Liver (tissue), 8 donors: ENCODE measurements at regions not wholly inside any gene's neighbourhood (a gene's known extent, or its start where the extent isn't known, plus 50 kb on each side); places are given as distances from the start of the nearest gene placed in this dataset.

ENCODE experiments used
- DNase-seq: peaks from one replicate; pipeline ENCODE4 v3.0.0-alpha.2; 2017; ENCODE audit warnings: low spot score
- H3K27ac ChIP-seq, 2 donors: one replicate each; pipeline ENCODE4 v1.7.0; 2013; ENCODE audit warnings: inconsistent platforms in 2 of 2, low read length in 2 of 2, control low read depth in 1 of 2, low read depth in 1 of 2, mild to moderate bottlenecking in 1 of 2
- H3K27me3 ChIP-seq, 4 donors: one replicate each; pipeline versions ENCODE4 v1.6.1 to v1.7.0; 2013; ENCODE audit warnings: low read length in 3 of 4, inconsistent platforms in 1 of 4, mild to moderate bottlenecking in 1 of 4, moderate library complexity in 1 of 4; ENCODE audit not compliant: control insufficient read depth in 4 of 4, insufficient read depth in 4 of 4
- H3K36me3 ChIP-seq, 4 donors: one replicate each; pipeline versions ENCODE4 v1.6.1 to v1.7.0; 2013; ENCODE audit warnings: low read length in 3 of 4, mild to moderate bottlenecking in 3 of 4, low read depth in 1 of 4, moderate library complexity in 1 of 4; ENCODE audit not compliant: control insufficient read depth in 4 of 4, insufficient read depth in 3 of 4
- H3K4me1 ChIP-seq, 4 donors: one replicate each; pipeline versions ENCODE4 v1.6.1 to v1.7.0; 2013; ENCODE audit warnings: low read length in 3 of 4, mild to moderate bottlenecking in 3 of 4, moderate library complexity in 1 of 4; ENCODE audit not compliant: control insufficient read depth in 4 of 4, insufficient read depth in 4 of 4
- H3K4me3 ChIP-seq, 3 donors: one replicate each; pipeline versions ENCODE4 v1.6.1 to v1.7.0; 2013; ENCODE audit warnings: low read length in 3 of 3, control low read depth in 1 of 3, low read depth in 1 of 3, mild to moderate bottlenecking in 1 of 3
- H3K9ac ChIP-seq, 2 donors: one replicate each; pipeline ENCODE4 v1.7.0; 2013; ENCODE audit warnings: low read length in 2 of 2, mild to moderate bottlenecking in 2 of 2, moderate library complexity in 2 of 2, control low read depth in 1 of 2, low read depth in 1 of 2
- H3K9me3 ChIP-seq, 4 donors: one replicate each; pipeline versions ENCODE4 v1.6.1 to v1.7.0; 2013; ENCODE audit warnings: low read length in 3 of 4; ENCODE audit not compliant: control insufficient read depth in 4 of 4
- EGR1 ChIP-seq, 2 donors: IDR thresholded peaks; 2 replicates each; pipeline ENCODE4 v1.6.1; 2016 to 2018; ENCODE audit warnings: antibody characterized with exemption in 2 of 2, low read depth in 2 of 2
- GABPA ChIP-seq, 2 donors: IDR thresholded peaks in 1 of 2; conservative IDR thresholded peaks in 1 of 2; 2 replicates each; pipeline ENCODE4 v1.6.1; 2016; ENCODE audit warnings: antibody characterized with exemption in 2 of 2, mild to moderate bottlenecking in 1 of 2, moderate library complexity in 1 of 2
- HNF4A ChIP-seq, 2 donors: conservative IDR thresholded peaks; 2 replicates each; pipeline ENCODE4 v1.6.1; 2016; ENCODE audit warnings: antibody characterized with exemption in 2 of 2, mild to moderate bottlenecking in 2 of 2
- NR2F2 ChIP-seq: IDR thresholded peaks from 2 replicates; pipeline ENCODE4 v1.6.1; 2016; ENCODE audit warnings: antibody characterized with exemption
- RAD21 ChIP-seq, 2 donors: IDR thresholded peaks; 2 replicates each; pipeline ENCODE4 v1.6.1; 2016; ENCODE audit warnings: antibody characterized with exemption in 2 of 2, mild to moderate bottlenecking in 2 of 2
- RXRA ChIP-seq, 2 donors: IDR thresholded peaks; 2 replicates each; pipeline ENCODE4 v1.6.1; 2017 to 2018; ENCODE audit warnings: antibody characterized with exemption in 2 of 2, mild to moderate bottlenecking in 1 of 2
- SP1 ChIP-seq: IDR thresholded peaks from 2 replicates; pipeline ENCODE4 v1.6.1; 2018; ENCODE audit warnings: antibody characterized with exemption, mild to moderate bottlenecking
- TAF1 ChIP-seq: conservative IDR thresholded peaks from 2 replicates; pipeline ENCODE4 v1.6.1; 2016; ENCODE audit warnings: antibody characterized with exemption, mild to moderate bottlenecking
- YY1 ChIP-seq: IDR thresholded peaks from 2 replicates; pipeline ENCODE4 v1.6.1; 2016; ENCODE audit warnings: antibody characterized with exemption, mild to moderate bottlenecking
- ZBTB33 ChIP-seq: IDR thresholded peaks from 2 replicates; pipeline ENCODE4 v1.6.1; 2016; ENCODE audit warnings: antibody characterized with exemption
- WGBS: extraction: QIAGEN DNeasy Blood & Tissue Kit; methylation state at CpG from one replicate; pipeline ENCODE4 v1.1.7; 2013; 5-methylcytosine and 5-hydroxymethylcytosine counted together
- TF ChIP-seq, protein P1 (sequence below): IDR thresholded peaks from 2 replicates; pipeline ENCODE4 v1.6.1; 2016; ENCODE audit warnings: antibody characterized with exemption
- TF ChIP-seq, protein P2 (sequence below): fragments of 150-350 bp; IDR thresholded peaks from 2 replicates; pipeline ENCODE4 v1.5.1; 2017; ENCODE audit warnings: improper control_type of control experiment, low read depth, low read length; ENCODE audit not compliant: missing input control
- TF ChIP-seq, protein P3 (sequence below): IDR thresholded peaks from 2 replicates; pipeline ENCODE4 v1.6.1; 2016; ENCODE audit warnings: antibody characterized with exemption, mild to moderate bottlenecking
- donor health status: healthy.
- donor health status: healthy.
- donor health status: healthy.
- donor health status: healthy.
- donor health status: healthy.

- H3K27ac ChIP-seq: peak overlapping the region; percentile 0 to 75
These were observed 228.3 kb downstream of the FOXO1 start for GRCh38 chr13:40438022-40438680.

GRCh38 chr13:40438999-40439797 lies 227.2 kb downstream of the FOXO1 start:
- peak overlapping the region in 1 of 2 donors; percentile 70 for H3K9ac ChIP-seq
- WGBS: 46% methylated on average over 12 of the region's 12 CpGs
- H3K4me1 ChIP-seq: peaks cover 16 to 44% (median 36%) of the 10 kb centered on the region in 4 donors
- H3K27me3 ChIP-seq: no peaks in the 10 kb centered on the region
- DNase-seq: no peak
- no peaks in the 10 kb centered on the region for H3K36me3 ChIP-seq
- peak overlapping the region in 1 of 3 donors; percentile 6 for H3K4me3 ChIP-seq
- peak in 1 of 2 donors; percentile 8 for TF ChIP-seq HNF4A (conservative IDR thresholded peaks at IDR 0.05)
- TF ChIP-seq SP1: peak; percentile 46
- peak; percentile 14 to 20 for TF ChIP-seq RAD21 (IDR thresholded peaks at IDR 0.05)
- peak; percentile 59 for TF ChIP-seq NR2F2
- TF ChIP-seq, protein P1, sequence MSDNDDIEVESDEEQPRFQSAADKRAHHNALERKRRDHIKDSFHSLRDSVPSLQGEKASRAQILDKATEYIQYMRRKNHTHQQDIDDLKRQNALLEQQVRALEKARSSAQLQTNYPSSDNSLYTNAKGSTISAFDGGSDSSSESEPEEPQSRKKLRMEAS: no peak
- peak; percentile 48 to 66 for TF ChIP-seq RXRA (IDR thresholded peaks at IDR 0.05)
- TF ChIP-seq, protein P2, sequence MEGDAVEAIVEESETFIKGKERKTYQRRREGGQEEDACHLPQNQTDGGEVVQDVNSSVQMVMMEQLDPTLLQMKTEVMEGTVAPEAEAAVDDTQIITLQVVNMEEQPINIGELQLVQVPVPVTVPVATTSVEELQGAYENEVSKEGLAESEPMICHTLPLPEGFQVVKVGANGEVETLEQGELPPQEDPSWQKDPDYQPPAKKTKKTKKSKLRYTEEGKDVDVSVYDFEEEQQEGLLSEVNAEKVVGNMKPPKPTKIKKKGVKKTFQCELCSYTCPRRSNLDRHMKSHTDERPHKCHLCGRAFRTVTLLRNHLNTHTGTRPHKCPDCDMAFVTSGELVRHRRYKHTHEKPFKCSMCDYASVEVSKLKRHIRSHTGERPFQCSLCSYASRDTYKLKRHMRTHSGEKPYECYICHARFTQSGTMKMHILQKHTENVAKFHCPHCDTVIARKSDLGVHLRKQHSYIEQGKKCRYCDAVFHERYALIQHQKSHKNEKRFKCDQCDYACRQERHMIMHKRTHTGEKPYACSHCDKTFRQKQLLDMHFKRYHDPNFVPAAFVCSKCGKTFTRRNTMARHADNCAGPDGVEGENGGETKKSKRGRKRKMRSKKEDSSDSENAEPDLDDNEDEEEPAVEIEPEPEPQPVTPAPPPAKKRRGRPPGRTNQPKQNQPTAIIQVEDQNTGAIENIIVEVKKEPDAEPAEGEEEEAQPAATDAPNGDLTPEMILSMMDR: no peak
- TF ChIP-seq TAF1: no peak
- TF ChIP-seq, protein P3, sequence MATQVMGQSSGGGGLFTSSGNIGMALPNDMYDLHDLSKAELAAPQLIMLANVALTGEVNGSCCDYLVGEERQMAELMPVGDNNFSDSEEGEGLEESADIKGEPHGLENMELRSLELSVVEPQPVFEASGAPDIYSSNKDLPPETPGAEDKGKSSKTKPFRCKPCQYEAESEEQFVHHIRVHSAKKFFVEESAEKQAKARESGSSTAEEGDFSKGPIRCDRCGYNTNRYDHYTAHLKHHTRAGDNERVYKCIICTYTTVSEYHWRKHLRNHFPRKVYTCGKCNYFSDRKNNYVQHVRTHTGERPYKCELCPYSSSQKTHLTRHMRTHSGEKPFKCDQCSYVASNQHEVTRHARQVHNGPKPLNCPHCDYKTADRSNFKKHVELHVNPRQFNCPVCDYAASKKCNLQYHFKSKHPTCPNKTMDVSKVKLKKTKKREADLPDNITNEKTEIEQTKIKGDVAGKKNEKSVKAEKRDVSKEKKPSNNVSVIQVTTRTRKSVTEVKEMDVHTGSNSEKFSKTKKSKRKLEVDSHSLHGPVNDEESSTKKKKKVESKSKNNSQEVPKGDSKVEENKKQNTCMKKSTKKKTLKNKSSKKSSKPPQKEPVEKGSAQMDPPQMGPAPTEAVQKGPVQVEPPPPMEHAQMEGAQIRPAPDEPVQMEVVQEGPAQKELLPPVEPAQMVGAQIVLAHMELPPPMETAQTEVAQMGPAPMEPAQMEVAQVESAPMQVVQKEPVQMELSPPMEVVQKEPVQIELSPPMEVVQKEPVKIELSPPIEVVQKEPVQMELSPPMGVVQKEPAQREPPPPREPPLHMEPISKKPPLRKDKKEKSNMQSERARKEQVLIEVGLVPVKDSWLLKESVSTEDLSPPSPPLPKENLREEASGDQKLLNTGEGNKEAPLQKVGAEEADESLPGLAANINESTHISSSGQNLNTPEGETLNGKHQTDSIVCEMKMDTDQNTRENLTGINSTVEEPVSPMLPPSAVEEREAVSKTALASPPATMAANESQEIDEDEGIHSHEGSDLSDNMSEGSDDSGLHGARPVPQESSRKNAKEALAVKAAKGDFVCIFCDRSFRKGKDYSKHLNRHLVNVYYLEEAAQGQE: no peak
- no peaks in the 10 kb centered on the region for H3K9me3 ChIP-seq
- H3K27ac ChIP-seq: peak overlapping the region; percentile 62 to 75

More at GRCh38 chr13:40438022-40438680, 228.3 kb downstream of the FOXO1 start:
- H3K4me1 ChIP-seq: peaks cover 16 to 44% (median 36%) of the 10 kb centered on the region in 4 donors
- H3K9ac ChIP-seq: no peak overlapping the region
- H3K9me3 ChIP-seq: no peaks in the 10 kb centered on the region
- no peaks in the 10 kb centered on the region for H3K36me3 ChIP-seq
- WGBS: 40% methylated on average over 6 of the region's 6 CpGs
- DNase-seq: no peak
- H3K4me3 ChIP-seq: no peak overlapping the region
- TF ChIP-seq SP1: peak; percentile 13
- TF ChIP-seq GABPA (IDR thresholded peaks at IDR 0.05 in 1 of 2, conservative IDR thresholded peaks at IDR 0.05 in 1 of 2): no peak
- TF ChIP-seq RXRA (IDR thresholded peaks at IDR 0.05): peak; percentile 5 to 29
- no peak for TF ChIP-seq YY1
- TF ChIP-seq EGR1 (IDR thresholded peaks at IDR 0.05; ENCODE audit: low read depth in 2 of 2): no peak
- TF ChIP-seq HNF4A (conservative IDR thresholded peaks at IDR 0.05): peak; percentile 24 to 36
- TF ChIP-seq ZBTB33: no peak
- peak; percentile 41 to 44 for TF ChIP-seq RAD21 (IDR thresholded peaks at IDR 0.05)
- no peaks in the 10 kb centered on the region for H3K27me3 ChIP-seq
